Fibroblast of gingiva (primary cell): ENCODE measurements at regions not wholly inside any gene's neighbourhood (a gene's known extent, or its start where the extent isn't known, plus 50 kb on each side); places are given as distances from the start of the nearest gene placed in this dataset.
"Not testable (repeated sequence)": the region's sequence is repeated elsewhere in the genome, so short reads cannot be mapped to it uniquely, and the experiment has no call there.

Experiments
- DNase-seq: peaks from one replicate; pipeline ENCODE4 v3.0.0-alpha.2; 2011; ENCODE audit warnings: low read depth

GRCh38 chr1:117754061-117754969 lies 148.5 kb downstream of the TENT5C start:
- DNase-seq = peak; percentile 46

- no peak for DNase-seq
These were observed 151.8 kb downstream of the TENT5C start for GRCh38 chr1:117757668-117758067.

- peak; percentile 70 for DNase-seq
These were observed 152.8 kb downstream of the TENT5C start for GRCh38 chr1:117758444-117759316.

GRCh38 chr1:117759535-117759934 lies 153.7 kb downstream of the TENT5C start:
- no peak for DNase-seq

- DNase-seq = no peak
These were observed 154.2 kb downstream of the TENT5C start for GRCh38 chr1:117760069-117760468.

GRCh38 chr1:117760485-117760884 lies 154.6 kb downstream of the TENT5C start:
- no peak for DNase-seq

GRCh38 chr1:117767756-117768155 lies 161.7 kb downstream of the GDAP2 start:
- DNase-seq = not testable (repeated sequence)

GRCh38 chr1:117770981-117771531 lies 158.4 kb downstream of the GDAP2 start:
- no peak for DNase-seq

GRCh38 chr1:117779364-117779763 lies 150.1 kb downstream of the GDAP2 start:
- no peak for DNase-seq

GRCh38 chr1:117780687-117781475 lies 148.5 kb downstream of the GDAP2 start:
- DNase-seq = peak; percentile 19

- no peak for DNase-seq
These were observed 147.4 kb downstream of the GDAP2 start for GRCh38 chr1:117782056-117782455.

- DNase-seq = peak; percentile 22
These were observed 145.6 kb downstream of the GDAP2 start for GRCh38 chr1:117783606-117784396.

GRCh38 chr1:117788014-117788413 lies 141.4 kb downstream of the GDAP2 start:
- no peak for DNase-seq

- DNase-seq = no peak
These were observed 136.0 kb downstream of the GDAP2 start for GRCh38 chr1:117793413-117793812.

GRCh38 chr1:117794073-117794472 lies 135.3 kb downstream of the GDAP2 start:
- peak; percentile 59 for DNase-seq

GRCh38 chr1:117795190-117795589 lies 134.2 kb downstream of the GDAP2 start:
- peak; percentile 82 for DNase-seq

- no peak for DNase-seq
These were observed 133.6 kb downstream of the GDAP2 start for GRCh38 chr1:117795792-117796191.

- DNase-seq = no peak
These were observed 133.2 kb downstream of the GDAP2 start for GRCh38 chr1:117796226-117796625.

- DNase-seq = no peak
These were observed 130.9 kb downstream of the GDAP2 start for GRCh38 chr1:117798550-117798949.

GRCh38 chr1:117802531-117803257 lies 126.7 kb downstream of the GDAP2 start:
- DNase-seq = no peak
